Choroid plexus epithelial cell (primary cell): ENCODE measurements at regions not wholly inside any gene's neighbourhood (a gene's known extent, or its start where the extent isn't known, plus 50 kb on each side); places are given as distances from the start of the nearest gene placed in this dataset.
"Not testable (repeated sequence)": the region's sequence is repeated elsewhere in the genome, so short reads cannot be mapped to it uniquely, and the experiment has no call there.

ENCODE experiments used
- DNase-seq: peaks from one replicate; pipeline ENCODE4 v3.0.0-alpha.2; 2010; ENCODE audit warnings: low read depth
- H3K4me3 ChIP-seq: 2 replicates; pipeline ENCODE4 v1.5.1; 2011; ENCODE audit warnings: low read depth, mild to moderate bottlenecking, control low read depth, low read length, moderate library complexity
- CTCF ChIP-seq: conservative IDR thresholded peaks from 2 replicates; pipeline ENCODE4 v1.5.1; 2011; ENCODE audit warnings: low read depth, mild to moderate bottlenecking, control low read depth, inconsistent platforms, low read length, moderate library complexity

- no peak for TF ChIP-seq CTCF
- no peak for DNase-seq
- H3K4me3 ChIP-seq, result no peak overlapping the region
Observed at GRCh38 chr10:128203028-128203427, 76.8 kb upstream of the MKI67 start.

- not testable (repeated sequence) for H3K4me3 ChIP-seq, DNase-seq
Observed at GRCh38 chr10:128205591-128205990, 79.4 kb upstream of the MKI67 start.

- no peak overlapping the region for H3K4me3 ChIP-seq
- TF ChIP-seq CTCF, result no peak
- DNase-seq, result no peak
Observed at GRCh38 chr10:128206676-128207075, 80.5 kb upstream of the MKI67 start.

GRCh38 chr10:128209862-128210214 lies 83.6 kb upstream of the MKI67 start:
- no peak overlapping the region for H3K4me3 ChIP-seq
- no peak for TF ChIP-seq CTCF
- DNase-seq, result no peak

GRCh38 chr10:128210215-128211063 lies 84.2 kb upstream of the MKI67 start:
- peak; percentile 49 for DNase-seq

GRCh38 chr10:128211064-128211504 lies 84.9 kb upstream of the MKI67 start:
- no peak overlapping the region for H3K4me3 ChIP-seq
- DNase-seq, result no peak
- TF ChIP-seq CTCF, result no peak

More at GRCh38 chr10:128210215-128211063, 84.2 kb upstream of the MKI67 start:
- TF ChIP-seq CTCF, result peak; percentile 64
- peak overlapping the region; percentile 61 for H3K4me3 ChIP-seq

- H3K4me3 ChIP-seq, result peak overlapping the region; percentile 27
- TF ChIP-seq CTCF, result peak; percentile 73
- peak; percentile 77 for DNase-seq
Observed at GRCh38 chr10:128211953-128212727, 85.9 kb upstream of the MKI67 start.
